ENCODE measurements at regions not wholly inside any gene's neighbourhood (a gene's known extent, or its start where the extent isn't known, plus 50 kb on each side); places are given as distances from the start of the nearest gene placed in this dataset.
"Not testable (repeated sequence)": the region's sequence is repeated elsewhere in the genome, so short reads cannot be mapped to it uniquely, and the experiment has no call there.

- no peak for DNase-seq
Observed at GRCh38 chr3:177642042-177642803, 444.9 kb upstream of the TBL1XR1 start.

GRCh38 chr3:177642804-177643125, 445.5 kb upstream of the TBL1XR1 start:
- no peak for DNase-seq

GRCh38 chr3:177646749-177647148, 449.5 kb upstream of the TBL1XR1 start:
- no peak for DNase-seq

DNA sequence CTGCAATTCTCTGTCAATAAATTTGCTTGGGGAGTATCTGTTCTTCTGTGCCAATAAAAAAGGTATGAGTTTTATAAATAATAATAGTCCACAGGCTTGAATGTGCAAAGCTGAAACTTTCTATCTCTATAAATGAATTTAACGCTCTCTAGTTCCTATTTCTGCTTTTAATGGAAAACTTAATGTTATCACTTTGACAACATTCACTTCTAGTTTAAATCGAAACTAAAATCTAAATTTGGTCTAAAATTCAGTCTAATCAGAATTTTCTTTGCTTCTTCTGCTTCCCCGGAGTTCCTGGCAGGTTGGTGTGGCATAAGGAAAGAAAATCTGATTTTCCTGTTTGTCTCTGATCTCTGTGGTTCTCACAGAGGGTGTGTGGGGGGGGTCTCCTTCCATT, 450.1 kb upstream of the TBL1XR1 start:
- DNase-seq, result no peak

GRCh38 chr3:177647876-177648275, 450.6 kb upstream of the TBL1XR1 start:
- DNase-seq, result no peak

GRCh38 chr3:177652556-177653291, 455.4 kb upstream of the TBL1XR1 start:
- DNase-seq, result no peak

DNA sequence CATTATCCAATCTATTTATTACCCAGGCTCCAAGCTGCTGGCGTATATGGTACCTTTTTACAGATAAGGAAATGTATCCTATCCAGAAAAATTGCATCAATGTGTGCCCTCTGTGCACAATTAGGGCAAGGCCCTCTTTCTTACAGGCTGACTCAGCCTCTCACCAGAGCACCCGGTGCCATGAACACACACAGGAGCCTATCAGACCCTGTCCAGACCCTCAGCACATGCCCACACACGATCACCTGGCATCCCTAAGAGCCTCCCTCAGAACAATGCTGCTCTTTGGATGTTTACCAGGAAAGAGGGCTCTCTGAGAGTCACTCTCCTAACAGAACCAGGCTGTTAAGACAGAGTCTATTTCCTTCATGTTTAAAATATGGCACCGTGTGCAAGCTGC, 460.0 kb upstream of the TBL1XR1 start:
- DNase-seq, result peak; percentile 15

DNA sequence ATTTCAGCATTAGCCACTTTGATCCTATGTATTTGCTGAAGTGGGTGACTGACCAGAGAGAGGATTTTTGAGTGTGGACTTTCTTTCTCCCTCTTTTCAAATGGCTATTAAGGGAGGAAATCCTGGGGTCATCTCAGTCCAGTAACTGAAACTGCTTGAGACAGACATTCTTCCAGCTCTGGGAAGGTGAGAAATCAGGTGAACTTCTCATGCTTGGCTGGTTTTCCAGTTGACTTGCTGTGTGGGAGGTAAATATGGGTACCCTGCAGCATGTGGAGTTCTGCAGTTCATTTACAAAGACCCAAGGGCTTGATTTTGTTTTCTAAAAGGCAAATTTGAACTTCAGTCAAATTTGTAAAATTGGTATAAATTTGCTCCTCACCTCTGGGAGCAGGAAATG, 461.1 kb upstream of the TBL1XR1 start:
- no peak for DNase-seq

DNA sequence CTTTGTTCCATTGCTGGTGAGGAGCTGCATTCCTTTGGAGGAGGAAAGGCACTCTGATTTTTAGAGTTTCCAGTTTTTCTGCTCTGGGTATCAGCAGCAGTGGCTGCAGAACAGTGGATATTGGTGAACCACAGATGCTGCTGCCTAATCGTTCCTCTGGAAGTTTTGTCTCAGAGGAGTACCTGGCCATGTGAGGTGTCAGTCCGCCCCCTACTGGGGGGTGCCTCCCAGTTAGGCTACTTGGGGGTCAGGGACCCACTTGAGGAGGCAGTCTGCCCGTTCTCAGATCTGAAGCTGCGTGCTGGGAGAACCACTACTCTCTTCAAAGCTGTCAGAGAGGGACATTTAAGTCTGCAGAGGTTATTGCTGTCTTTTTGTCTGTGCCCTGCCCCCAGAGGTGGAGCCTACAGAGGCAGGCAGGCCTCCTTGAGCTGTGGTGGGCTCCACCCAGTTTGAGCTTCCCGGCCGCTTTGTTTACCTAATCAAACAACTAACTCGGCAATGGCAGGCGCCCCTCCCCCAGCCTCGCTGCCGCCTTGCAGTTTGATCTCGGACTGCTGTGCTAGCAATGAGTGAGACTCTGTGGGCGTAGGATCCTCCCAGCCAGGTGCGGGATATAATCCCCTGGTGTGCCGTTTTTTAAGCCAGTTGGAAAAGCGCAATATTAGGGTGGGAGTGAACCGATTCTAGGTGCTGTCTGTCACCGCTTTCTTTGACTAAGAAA, 467.3 kb upstream of the TBL1XR1 start:
- not testable (repeated sequence) for DNase-seq

DNA sequence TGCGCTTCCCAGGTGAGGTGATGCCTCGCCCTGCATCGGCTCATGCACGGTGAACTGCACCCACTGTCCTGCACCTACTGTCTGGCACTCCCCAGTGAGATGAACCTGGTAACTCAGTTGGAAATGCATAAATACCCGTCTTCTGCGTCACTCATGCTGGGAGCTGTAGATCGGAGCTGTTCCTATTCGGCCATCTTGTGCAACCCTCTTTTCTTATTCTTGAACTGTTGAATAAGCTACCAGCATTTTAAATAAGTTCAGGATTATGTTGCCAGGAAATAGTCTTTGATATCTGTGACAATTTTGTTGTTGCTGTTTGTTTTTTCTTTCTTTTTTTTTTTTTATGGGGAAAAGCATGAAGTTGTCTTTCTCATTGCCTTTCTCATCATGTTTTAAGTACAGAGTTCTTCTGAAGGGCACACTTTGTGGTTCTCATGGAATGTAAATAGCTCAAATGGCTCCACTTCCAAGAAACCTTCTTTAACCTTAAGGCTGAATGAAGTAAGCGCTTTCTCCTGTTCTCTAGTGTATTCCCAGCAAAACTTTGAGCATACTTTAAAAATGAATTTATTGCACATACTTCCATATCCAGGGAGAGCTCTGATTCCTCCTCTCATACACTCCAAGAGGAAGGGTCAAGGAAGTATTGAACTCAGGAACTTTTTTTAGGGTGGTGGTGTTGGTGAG, 468.0 kb upstream of the TBL1XR1 start:
- DNase-seq, result no peak

GRCh38 chr3:177672252-177672911, 475.1 kb upstream of the TBL1XR1 start:
- DNase-seq, result no peak

DNA sequence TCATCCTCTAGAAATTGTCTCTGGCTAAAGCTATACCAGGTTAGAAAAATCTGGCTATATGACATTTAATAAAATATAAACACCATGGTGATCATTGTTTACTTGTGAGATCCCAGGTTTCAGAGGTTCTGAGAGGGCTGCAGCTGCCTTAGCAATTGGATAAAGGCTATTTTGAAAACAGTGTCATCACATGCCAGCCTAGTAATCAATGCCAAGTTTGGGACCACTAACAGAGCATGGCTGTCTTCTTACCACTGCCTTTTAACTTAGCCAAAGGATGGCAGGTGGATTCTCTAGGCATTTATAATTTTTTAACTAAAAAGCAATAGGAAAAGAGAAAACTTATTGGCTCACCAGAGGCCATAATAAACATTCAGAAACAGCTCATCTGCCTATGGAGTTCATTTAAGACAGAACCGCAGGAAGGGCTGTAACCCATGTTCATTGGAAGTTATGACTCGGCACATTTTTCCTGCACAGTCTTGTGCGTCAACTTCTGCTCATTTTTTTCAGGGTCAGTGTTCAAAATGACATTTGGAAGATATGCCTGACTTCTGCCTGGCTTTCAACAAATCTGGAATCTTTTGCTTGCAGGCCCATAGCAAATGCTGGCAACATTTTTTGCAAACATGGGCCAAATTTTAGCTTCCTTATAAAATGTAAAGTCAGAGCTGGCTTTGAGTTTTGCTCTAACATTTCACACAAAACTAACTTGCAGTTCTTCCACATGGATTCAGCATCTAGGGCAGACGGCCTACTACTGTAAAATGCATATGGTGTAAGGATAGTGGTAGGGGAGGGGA, 476.0 kb upstream of the TBL1XR1 start:
- DNase-seq, result no peak

DNA sequence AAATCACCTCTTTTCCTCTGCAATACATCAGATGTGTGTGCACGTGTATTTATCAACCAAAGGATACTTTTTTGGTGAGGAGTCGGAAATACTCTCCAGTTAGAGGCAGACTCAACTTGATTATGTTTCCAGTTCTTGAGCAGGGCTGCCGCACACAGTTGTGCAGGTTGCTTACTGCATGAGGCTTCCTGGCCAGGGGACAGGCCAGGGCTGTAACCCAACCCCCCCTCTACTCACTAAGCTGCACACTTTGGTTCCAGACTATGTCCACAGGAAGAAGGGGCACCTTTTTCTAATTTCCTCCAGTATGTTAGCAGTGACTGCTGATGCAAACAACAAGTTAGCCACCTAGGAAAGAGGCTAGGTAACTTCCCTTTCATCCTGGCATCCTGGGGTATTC, 476.9 kb upstream of the TBL1XR1 start:
- no peak for DNase-seq

DNA sequence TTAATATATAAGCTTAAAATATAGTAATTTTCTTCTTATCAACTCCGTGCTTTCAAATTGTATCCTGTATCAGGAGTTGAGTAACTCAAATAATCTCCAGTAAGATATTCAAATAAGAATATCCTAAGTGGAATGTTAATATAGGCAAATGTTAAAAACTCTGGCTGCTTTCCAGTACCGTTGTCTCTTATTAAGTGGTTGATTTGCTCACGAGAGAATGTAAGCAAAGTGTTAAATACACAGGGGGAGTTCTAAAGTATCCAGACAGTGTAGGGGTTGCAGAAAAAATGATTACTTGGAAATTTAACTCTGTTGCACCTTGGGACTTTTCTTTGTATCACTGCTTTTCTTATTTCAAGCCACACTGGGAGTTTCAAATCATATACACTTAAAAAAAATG, 478.9 kb upstream of the TBL1XR1 start:
- DNase-seq, result no peak

- DNase-seq, result no peak
Observed at GRCh38 chr3:177676947-177677587, 479.8 kb upstream of the TBL1XR1 start.

GRCh38 chr3:177679568-177680471, 482.5 kb upstream of the TBL1XR1 start:
- no peak for DNase-seq

DNA sequence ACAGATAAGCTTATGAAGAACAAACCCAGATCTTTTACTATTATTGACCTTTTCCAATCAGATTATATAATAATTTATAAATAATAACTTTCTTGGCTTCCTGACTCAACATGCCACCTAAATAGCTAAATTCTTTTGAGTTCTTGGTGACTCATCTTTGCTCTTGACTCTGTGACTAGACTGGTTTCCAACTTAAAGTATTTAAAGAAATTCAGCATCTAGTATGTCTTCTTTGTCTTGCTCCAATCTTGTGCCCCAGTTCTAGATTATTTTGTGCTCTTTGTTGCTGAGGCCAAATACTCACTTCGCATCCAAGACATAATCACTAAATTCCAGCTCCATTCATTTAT, 483.2 kb upstream of the TBL1XR1 start:
- no peak for DNase-seq

- no peak for DNase-seq
Observed at GRCh38 chr3:177681156-177681555, 483.9 kb upstream of the TBL1XR1 start.

GRCh38 chr3:177681852-177682251, 484.6 kb upstream of the TBL1XR1 start:
- no peak for DNase-seq

GRCh38 chr3:177683586-177683985, 486.3 kb upstream of the TBL1XR1 start:
- DNase-seq, result no peak
